ENCODE measurements at regions not wholly inside any gene's neighbourhood (a gene's known extent, or its start where the extent isn't known, plus 50 kb on each side); places are given as distances from the start of the nearest gene placed in this dataset.

- no peaks in the 10 kb centered on the region for H3K4me1 ChIP-seq (replicated peaks)
- H3K27ac ChIP-seq = no peak overlapping the region
- no peaks in the 10 kb centered on the region for H3K27me3 ChIP-seq (replicated peaks; ENCODE audit: insufficient read depth)
- H3K36me3 ChIP-seq = no peaks in the 10 kb centered on the region
- 81% methylated on average over 1 of the region's 1 CpG for WGBS
- no peak overlapping the region for H3K4me3 ChIP-seq
- intact Hi-C loops (cut with DNase I) = no loop called here
- no peak for DNase-seq (ENCODE audit: low spot score)
- no peaks in the 10 kb centered on the region for H3K9me3 ChIP-seq
- TF ChIP-seq POLR2A (IDR thresholded peaks at IDR 0.05) = no peak
- TF ChIP-seq, protein P1, sequence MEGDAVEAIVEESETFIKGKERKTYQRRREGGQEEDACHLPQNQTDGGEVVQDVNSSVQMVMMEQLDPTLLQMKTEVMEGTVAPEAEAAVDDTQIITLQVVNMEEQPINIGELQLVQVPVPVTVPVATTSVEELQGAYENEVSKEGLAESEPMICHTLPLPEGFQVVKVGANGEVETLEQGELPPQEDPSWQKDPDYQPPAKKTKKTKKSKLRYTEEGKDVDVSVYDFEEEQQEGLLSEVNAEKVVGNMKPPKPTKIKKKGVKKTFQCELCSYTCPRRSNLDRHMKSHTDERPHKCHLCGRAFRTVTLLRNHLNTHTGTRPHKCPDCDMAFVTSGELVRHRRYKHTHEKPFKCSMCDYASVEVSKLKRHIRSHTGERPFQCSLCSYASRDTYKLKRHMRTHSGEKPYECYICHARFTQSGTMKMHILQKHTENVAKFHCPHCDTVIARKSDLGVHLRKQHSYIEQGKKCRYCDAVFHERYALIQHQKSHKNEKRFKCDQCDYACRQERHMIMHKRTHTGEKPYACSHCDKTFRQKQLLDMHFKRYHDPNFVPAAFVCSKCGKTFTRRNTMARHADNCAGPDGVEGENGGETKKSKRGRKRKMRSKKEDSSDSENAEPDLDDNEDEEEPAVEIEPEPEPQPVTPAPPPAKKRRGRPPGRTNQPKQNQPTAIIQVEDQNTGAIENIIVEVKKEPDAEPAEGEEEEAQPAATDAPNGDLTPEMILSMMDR (IDR thresholded peaks at IDR 0.05) = no peak
- no peak for TF ChIP-seq POLR2AphosphoS5 (IDR thresholded peaks at IDR 0.05)
Measured at GRCh38 chr5:31095796-31096195, 97.7 kb upstream of the CDH6 start.

DNA sequence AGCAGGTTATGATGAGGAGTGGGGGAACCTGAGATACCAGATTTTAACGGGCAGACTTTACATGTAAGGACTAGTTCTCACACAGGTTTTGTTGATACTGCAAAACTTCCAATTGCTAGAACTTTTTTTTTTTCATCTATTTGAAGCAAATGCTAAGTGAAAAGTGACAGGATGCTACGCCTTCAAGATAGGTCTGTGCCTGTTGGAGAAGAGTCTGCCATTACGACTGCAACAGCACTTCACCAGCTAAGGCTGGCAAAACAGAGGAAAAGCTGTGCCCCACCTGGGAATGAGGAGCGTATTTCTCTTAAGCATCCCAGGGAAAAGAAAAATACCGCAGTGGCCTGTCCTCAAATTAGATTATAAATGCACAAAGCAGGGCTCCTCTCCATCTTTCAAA lies 102.0 kb upstream of the CDH6 start:
- Histone ChIP-seq H3K27ac (no peak overlapping the region), H3K4me1 (replicated peaks) (no peaks in the 10 kb centered on the region), H3K4me3 (no peak overlapping the region), H3K27me3 (replicated peaks; ENCODE audit: insufficient read depth) (no peaks in the 10 kb centered on the region), H3K9me3 (no peaks in the 10 kb centered on the region), H3K36me3 (no peaks in the 10 kb centered on the region)
- no peak for TF ChIP-seq POLR2A (IDR thresholded peaks at IDR 0.05)
- TF ChIP-seq, protein P1 (IDR thresholded peaks at IDR 0.05) = no peak
- no peak for TF ChIP-seq POLR2AphosphoS5 (IDR thresholded peaks at IDR 0.05)
- DNase-seq (ENCODE audit: low spot score) = no peak
- intact Hi-C loops (cut with DNase I) = no loop called here
- 68% methylated on average over 5 of the region's 5 CpGs for WGBS

DNA sequence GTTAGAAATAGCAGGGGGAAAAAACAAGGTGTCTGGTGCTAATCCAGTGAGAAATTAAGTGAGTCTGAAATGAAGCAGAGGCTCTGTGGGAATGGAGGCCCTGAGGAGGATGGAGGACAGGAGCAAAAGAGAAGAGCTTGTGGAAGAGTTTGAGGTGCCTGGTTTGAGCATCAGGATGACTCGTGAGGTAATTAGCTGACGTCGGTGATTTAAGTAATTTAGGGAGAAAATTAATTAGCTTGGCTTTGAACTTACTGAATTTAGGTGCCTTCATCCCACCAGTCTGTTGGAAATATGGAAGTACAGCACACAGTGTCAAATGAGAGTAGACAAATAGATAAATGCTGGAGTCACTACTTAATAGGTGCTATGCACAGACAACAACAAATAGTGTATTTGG lies 103.0 kb upstream of the CDH6 start:
- TF ChIP-seq, protein P1 (IDR thresholded peaks at IDR 0.05) = no peak
- TF ChIP-seq POLR2A (IDR thresholded peaks at IDR 0.05) (no peak), POLR2AphosphoS5 (IDR thresholded peaks at IDR 0.05) (no peak)
- Histone ChIP-seq H3K9me3 (no peaks in the 10 kb centered on the region), H3K27me3 (replicated peaks; ENCODE audit: insufficient read depth) (no peaks in the 10 kb centered on the region), H3K27ac (no peak overlapping the region), H3K4me3 (no peak overlapping the region), H3K4me1 (replicated peaks) (no peaks in the 10 kb centered on the region), H3K36me3 (no peaks in the 10 kb centered on the region)
- no peak for DNase-seq (ENCODE audit: low spot score)
- intact Hi-C loops (cut with DNase I) = no loop called here
- 93% methylated on average over 3 of the region's 3 CpGs for WGBS

GRCh38 chr5:31086839-31087415 lies 106.6 kb upstream of the CDH6 start:
- Histone ChIP-seq H3K27ac (no peak overlapping the region), H3K9me3 (no peaks in the 10 kb centered on the region), H3K36me3 (no peaks in the 10 kb centered on the region), H3K27me3 (replicated peaks; ENCODE audit: insufficient read depth) (no peaks in the 10 kb centered on the region), H3K4me1 (replicated peaks) (no peaks in the 10 kb centered on the region), H3K4me3 (no peak overlapping the region)
- TF ChIP-seq, protein P1 (IDR thresholded peaks at IDR 0.05) = no peak
- no peak for TF ChIP-seq POLR2AphosphoS5 (IDR thresholded peaks at IDR 0.05)
- no peak for TF ChIP-seq POLR2A (IDR thresholded peaks at IDR 0.05)
- DNase-seq (ENCODE audit: low spot score) = no peak
- intact Hi-C loops (cut with DNase I) = no loop called here
- WGBS = 76% methylated on average over 5 of the region's 5 CpGs

DNA sequence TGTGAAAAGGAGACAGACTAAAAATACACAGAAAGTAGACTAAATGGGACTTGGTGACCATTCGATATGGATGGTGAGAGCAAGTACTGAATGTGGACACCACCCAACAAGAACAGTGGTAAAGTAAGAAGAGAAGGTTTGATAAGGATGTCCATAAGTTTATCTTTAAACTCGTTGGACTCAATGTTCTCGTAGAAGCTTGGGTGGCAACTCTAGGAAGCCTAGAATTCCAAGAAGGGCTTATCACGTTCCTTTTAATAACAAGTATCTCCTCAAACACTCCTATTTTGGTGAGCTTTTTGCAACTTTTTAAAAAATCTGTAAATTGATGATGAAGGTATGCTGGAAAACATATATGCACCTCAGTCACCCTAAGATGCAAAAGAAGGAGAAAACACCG lies 108.6 kb upstream of the CDH6 start:
- no peaks in the 10 kb centered on the region for H3K36me3 ChIP-seq

More for the DNA sequence above, 108.6 kb upstream of the CDH6 start:
- Histone ChIP-seq H3K27ac (no peak overlapping the region), H3K4me1 (replicated peaks) (no peaks in the 10 kb centered on the region), H3K27me3 (replicated peaks; ENCODE audit: insufficient read depth) (no peaks in the 10 kb centered on the region), H3K9me3 (no peaks in the 10 kb centered on the region), H3K4me3 (no peak overlapping the region)
- intact Hi-C loops (cut with DNase I) = no loop called here
- DNase-seq (ENCODE audit: low spot score) = no peak
- 89% methylated on average over 5 of the region's 5 CpGs for WGBS
- TF ChIP-seq POLR2AphosphoS5 (IDR thresholded peaks at IDR 0.05) = no peak
- TF ChIP-seq, protein P1 (IDR thresholded peaks at IDR 0.05) = no peak

All from prostate gland (tissue), 2 donors.